HG03103 (cell line): ENCODE measurements at regions not wholly inside any gene's neighbourhood (a gene's known extent, or its start where the extent isn't known, plus 50 kb on each side); places are given as distances from the start of the nearest gene placed in this dataset.
"Not testable (repeated sequence)": the region's sequence is repeated elsewhere in the genome, so short reads cannot be mapped to it uniquely, and the experiment has no call there.

Source experiments
- ATAC-seq: cut with Tn5 transposase; IDR thresholded peaks from one replicate; pipeline ENCODE4 v1.9.1; 2021; ENCODE audit warnings: low read depth; ENCODE audit not compliant: unreplicated experiment

DNA sequence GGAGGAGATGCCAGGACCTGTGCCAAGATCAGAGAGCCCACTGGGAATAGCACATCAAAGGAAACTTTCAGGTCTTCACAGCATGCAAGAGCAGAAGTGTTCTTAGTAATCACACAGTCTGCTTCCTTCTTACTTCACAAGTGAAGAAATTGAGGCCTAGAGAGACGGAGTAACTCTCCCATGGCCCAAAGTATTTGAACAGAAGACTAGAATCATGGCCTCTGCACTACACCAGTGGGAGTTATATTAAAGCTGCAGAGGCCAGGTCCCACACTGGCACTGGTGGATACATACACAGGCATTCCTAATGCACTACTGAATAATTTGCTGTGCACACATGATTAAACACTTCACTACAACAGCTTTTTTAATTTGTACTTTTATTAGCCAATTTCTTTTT, 107.6 kb upstream of the RMP24 start:
- ATAC-seq: no peak

DNA sequence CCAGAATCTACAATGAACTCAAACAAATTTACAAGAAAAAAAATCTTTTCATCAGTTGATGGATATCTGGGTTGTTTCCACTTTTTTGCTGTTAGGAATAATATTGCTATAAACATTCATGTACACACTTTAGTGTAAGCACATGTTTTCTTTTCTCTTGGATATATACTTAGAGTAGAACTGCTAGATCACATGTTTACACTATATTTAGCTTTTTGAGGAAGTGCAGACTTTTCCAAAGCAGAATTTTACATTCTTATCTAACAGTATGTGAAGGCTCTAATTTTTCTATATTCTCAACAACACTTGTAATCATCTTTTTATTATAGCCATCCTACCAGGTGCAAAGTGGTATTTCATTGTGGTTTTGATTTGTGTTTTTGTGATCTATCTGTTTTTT, 103.6 kb upstream of the RMP24 start:
- no peak for ATAC-seq

- ATAC-seq: no peak
Measured at GRCh38 chr18:35871337-35871736, 101.1 kb upstream of the RMP24 start.

GRCh38 chr18:35875566-35875965, 96.9 kb upstream of the RMP24 start:
- no peak for ATAC-seq

DNA sequence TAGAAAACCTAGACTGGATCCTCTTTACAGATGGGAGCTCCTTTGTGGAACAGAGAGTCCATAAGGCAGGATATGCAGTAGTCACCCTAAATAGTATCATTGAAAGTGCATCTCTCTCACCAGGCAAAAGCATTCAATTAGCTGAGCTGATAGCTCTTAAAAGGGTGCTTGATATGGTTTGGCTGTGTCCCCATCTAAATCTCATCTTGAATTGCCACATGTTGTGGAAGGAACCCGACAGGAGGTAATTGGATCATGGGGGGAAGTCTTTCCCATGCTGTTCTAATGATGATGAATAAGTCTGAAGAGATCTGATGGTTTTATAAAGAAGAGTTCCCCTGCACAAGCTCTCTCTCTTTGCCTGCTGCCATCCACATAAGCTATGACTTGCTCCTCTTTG, 96.2 kb upstream of the RMP24 start:
- no peak for ATAC-seq

DNA sequence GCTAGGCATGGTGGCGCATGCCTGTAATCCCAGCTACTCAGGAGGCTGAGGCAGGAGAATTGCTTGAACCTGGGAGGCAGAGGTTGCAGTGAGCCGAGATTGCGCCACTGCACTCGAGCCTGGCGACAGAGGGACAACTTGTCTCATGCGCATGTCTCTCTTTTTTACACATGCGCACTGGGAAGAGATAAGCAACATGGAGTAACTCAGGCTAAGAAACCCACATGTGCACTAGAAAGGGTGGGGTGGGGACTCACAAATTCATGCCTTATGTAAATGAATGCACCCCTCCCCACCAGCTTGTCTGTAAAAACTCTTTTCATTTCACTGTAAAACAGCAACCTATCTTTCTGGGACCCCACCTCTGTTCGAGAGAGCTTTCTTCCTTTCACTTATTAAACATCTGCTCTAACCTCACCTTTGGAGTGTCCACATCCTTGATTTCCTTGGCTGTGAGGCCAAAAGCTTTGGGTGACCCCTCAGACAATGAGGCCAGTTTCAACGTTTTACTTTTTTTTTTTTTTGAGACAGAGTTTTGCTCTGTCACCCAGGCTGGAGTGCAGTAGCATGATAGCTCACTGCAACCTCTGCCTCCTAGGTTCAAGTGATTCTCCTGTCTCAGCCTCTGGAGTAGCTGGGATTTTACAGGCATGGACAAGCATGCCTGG, 91.6 kb upstream of the RMP24 start:
- ATAC-seq: no peak

- no peak for ATAC-seq
Measured at GRCh38 chr18:35888329-35888728, 84.2 kb upstream of the RMP24 start.

DNA sequence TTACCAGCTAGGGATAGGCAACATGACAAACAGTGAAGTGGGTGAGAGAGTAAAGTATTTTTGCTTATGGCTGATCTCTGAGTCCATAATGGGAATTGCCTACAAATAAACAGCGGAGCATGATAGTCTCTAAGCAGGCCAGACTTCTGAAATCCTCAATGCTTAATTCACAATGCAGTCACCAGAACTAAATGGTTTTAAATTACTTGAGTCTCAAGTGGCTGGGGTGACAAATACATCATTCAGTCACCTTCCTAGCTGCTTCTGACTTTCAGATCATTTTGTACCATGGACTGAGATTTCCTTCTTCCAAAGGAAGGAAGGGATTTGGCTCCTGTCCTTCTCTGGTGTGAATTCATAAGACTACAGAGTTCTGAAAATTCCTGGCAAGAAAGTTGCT, 82.8 kb upstream of the RMP24 start:
- ATAC-seq: no peak

DNA sequence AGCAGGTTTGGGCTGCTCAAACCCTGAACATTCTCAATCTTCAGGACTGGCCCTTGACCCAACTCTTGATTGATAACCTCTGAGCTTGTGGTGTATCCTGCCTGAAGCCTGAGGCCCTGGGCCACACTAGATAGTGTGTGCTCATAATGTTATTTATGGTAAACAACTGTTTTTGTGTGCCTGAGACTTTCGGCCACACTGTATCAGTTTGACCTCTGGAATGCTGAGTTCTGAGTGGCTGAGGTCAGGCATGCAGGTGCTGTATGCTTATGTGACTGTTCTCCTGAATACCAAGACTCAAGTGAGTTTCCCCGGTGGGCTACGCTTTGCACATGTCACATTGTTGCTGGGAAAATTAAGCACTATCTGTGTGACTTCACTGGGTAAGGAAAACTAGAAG, 82.2 kb upstream of the RMP24 start:
- no peak for ATAC-seq

DNA sequence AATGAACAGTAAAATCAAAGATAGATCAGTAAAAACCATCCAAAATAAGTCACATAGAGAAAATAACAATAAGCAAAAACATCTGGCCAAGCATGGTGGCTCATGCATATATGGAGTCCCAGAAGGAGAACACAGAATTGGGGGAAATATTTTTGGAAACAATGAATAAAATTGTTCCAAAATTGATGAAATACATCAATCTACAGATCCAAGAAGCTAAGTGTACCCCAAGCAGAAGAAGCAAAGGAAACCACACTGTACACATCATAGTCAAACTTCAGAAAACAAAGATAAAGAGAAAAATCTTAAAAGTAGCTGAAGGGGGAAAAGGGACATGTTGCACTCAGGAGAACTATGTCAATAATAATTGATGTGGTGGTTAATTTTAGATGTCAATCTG, 80.4 kb upstream of the RMP24 start:
- ATAC-seq: no peak

- not testable (repeated sequence) for ATAC-seq
Measured at GRCh38 chr18:35897481-35897880, 75.0 kb upstream of the RMP24 start.

DNA sequence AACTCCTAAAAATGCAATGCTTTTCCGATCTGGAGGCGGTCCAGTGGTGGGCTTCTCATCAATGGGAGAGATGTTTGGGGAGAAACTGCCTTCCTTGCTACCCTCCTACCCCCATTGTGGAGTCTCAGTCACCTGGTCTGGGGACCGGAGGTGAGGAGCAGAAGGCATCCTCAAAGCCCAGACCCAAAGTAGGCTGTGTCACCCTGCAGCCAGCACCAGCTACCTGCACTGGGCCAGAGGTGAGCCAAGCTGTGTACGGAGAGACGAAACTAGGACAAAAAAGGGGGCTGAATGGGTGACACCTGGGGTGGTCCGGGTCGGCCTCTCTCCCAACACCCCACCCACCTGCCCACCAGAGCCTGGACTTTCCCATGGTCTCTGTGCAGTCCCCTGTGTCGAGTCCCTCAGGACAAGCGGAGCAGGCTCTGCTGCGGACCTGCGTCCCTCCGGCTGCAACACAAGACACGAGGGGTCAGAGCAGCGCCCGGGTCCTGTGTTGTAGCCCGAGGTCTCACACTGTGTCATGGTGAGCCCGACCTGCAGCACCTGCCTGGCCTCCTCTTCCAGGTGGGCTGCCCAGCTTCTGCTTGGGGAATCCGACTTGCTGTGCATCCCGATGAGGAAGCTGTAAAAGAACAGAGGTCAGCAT, 68.0 kb upstream of the RMP24 start:
- ATAC-seq: no peak

GRCh38 chr18:35905436-35905835, 67.0 kb upstream of the RMP24 start:
- no peak for ATAC-seq

DNA sequence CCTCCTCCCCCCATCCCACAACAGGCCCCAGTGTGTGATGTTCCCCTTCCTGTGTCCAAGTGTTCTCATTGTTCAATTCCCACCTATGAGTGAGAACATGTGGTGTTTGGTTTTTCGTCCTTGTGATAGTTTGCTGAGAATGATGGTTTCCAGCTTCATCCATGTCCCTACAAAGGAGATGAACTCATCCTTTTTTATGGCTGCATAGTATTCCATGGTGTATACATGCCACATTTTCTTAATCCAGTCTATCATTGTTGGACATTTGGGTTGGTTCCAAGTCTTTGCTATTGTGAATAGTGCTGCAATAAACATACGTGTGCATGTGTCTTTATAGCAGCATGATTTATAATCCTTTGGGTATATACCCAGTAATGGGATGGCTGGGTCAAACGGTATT, 66.2 kb upstream of the RMP24 start:
- ATAC-seq: not testable (repeated sequence)

- no peak for ATAC-seq
Measured at GRCh38 chr18:35910327-35910726, 62.2 kb upstream of the RMP24 start.

GRCh38 chr18:35912332-35912731, 60.1 kb upstream of the RMP24 start:
- no peak for ATAC-seq

- no peak for ATAC-seq
Measured at GRCh38 chr18:35915056-35915455, 57.4 kb upstream of the RMP24 start.

DNA sequence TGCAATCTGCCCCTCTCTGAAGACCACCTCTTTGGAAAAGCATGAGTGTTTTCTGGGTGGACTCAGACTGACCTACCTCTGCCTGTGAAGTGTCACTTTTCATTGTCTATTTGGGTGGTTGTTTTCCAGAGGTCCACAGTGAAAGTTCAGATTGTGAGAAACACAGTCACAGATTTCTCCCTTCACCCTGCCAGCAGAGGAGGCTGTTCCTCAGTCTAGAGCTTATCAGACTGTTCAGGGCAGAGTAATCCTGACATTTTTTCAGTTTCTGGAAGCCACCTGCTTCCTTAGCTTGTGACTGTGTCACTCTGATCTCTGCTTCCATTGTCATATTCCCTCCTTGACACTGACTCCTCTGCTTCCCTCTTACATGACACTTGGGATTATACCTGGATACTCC, 55.4 kb upstream of the RMP24 start:
- no peak for ATAC-seq

- ATAC-seq: no peak
Measured at GRCh38 chr18:35918564-35918963, 53.9 kb upstream of the RMP24 start.

- no peak for ATAC-seq
Measured at GRCh38 chr18:35919179-35919578, 53.3 kb upstream of the RMP24 start.

GRCh38 chr18:35920623-35921022, 51.9 kb upstream of the RMP24 start:
- ATAC-seq: no peak
